COLO668 (cell line): ENCODE measurements at regions not wholly inside any gene's neighbourhood (a gene's known extent, or its start where the extent isn't known, plus 50 kb on each side); places are given as distances from the start of the nearest gene placed in this dataset.

ENCODE experiments used
- DNase-seq: peaks from one replicate; lab custom pipeline; 2025; ENCODE audit not compliant: unreplicated experiment; lab: John Stamatoyannopoulos, UW

DNA sequence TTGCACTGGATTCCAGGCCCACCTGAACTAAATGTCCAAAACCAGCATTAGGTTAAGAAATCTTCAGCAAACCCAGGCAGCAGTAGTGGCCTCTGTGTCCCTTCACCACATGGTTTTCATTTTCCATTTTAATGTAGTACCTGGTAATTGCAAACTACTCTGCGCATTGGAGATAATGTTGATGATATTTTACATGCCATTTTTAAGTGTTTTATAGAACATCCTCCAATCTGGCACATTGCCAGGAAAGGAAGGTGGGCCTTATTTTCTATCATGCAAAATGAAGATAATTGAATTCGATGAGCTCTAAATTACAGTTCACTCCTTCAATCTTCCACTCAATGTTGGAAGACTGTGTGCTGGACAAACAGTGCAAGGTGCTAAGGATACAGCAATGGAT, 89.5 kb downstream of the ZC3H11B start:
- no peak for DNase-seq

GRCh38 chr1:219521325-219521724, 91.6 kb downstream of the ZC3H11B start:
- no peak for DNase-seq

GRCh38 chr1:219520241-219520640, 92.7 kb downstream of the ZC3H11B start:
- DNase-seq: no peak

DNA sequence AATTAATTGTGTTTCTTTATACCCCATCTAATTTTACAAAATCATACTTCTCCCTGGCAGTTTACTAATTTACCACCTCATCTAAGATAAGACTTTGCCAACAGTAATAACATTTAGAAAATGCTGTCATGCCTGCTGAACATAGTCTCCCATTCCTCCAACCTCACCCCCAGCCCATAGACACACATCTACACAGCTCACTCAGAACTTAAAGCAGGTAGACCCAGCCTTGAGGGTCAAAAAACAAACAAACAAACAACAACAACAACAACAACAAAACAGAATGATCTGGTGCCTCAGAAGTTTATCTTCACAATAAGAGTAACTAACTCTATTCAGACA, 94.0 kb downstream of the ZC3H11B start:
- no peak for DNase-seq

- DNase-seq: no peak
Measured at GRCh38 chr1:219518168-219518906, 94.6 kb downstream of the ZC3H11B start.

- no peak for DNase-seq
Measured at GRCh38 chr1:219517031-219517430, 95.9 kb downstream of the ZC3H11B start.

DNA sequence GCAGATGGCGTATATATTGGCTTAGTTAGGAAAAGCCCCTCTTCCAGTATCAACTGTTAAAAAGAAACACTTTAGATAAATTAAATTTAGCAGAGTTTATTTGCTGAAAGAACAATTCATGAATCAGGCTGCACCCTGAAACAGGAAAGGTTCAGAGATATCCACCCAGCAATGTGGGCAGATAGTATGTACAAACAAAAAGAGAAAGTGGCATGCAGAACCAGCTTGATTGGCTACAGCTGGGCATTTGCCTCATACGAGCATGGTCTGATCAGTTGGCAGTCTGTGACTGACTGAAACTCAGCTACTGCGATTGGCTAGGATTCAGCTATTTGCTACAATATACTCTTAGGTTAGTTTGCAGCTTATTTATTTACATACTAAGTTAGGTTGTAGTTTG, 98.2 kb downstream of the ZC3H11B start:
- DNase-seq: no peak

DNA sequence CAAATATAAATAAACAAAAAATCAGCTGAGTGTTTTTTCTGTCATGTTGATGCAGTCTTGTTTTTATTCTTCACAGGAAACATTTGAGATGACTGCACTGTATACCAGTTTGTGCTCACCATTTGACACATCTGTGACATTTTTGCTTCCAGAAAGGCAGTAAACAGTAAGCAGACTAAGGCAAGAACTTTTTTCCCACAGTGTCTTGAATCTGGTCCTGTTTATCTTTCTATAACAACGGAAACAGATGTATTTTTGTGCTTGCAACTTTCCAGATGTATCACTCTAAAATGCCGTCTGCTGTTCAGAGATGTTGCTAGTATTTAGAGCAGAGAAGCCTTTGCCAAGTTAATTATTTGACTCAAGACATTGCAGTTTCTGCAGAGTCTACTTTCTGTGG, 105.5 kb downstream of the ZC3H11B start:
- no peak for DNase-seq

DNA sequence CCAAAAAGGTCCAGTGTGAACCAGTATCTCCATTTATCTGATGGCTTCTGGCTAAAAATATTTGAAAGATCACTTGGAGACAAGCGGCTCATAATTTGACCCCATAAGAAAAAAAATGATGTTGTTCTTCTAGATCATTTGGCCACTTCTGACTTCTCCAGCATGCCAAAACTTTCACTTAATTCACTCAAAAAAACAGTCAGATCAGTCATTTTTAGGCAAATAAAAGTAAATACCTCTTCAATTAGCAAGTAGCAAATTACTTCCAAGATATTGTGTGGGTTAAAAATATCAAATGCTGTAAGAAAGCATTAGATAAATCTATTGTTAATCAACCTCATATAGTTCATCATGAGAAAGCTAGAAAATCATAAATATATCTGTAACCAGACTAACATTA, 106.0 kb downstream of the ZC3H11B start:
- no peak for DNase-seq

GRCh38 chr1:219506473-219506899, 106.4 kb downstream of the ZC3H11B start:
- DNase-seq: no peak

GRCh38 chr1:219505886-219506285, 107.0 kb downstream of the ZC3H11B start:
- DNase-seq: no peak

- DNase-seq: no peak
Measured at GRCh38 chr1:219503604-219504003, 109.3 kb downstream of the ZC3H11B start.

DNA sequence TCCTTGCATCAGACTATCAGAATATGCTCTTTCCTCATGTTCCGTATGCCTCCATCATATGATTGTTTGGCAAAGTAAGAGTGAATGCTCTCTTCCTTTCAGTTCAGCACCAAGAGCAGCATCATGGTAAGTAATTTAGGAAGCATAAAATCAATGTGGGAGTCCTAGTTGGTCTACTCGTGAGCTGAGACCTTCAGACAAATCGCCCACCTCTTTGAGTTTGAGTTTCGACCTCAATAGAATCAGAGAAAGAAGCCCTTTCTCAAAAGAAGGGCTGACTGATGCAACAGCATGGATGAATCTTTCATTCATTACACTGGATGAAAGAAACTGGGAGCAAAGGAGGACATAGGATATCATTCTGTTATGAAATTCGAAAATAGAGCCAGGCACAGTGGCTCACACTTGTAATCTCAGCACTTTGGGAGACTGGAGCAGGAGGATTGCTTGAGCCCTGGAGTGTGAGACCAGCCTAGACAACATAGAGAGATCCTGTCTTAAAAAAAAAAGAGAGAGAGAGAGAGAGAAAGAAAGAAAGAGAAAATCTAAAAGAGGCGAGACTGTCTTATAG, 112.5 kb downstream of the ZC3H11B start:
- no peak for DNase-seq

GRCh38 chr1:219498666-219499065, 114.2 kb downstream of the ZC3H11B start:
- DNase-seq: no peak

- no peak for DNase-seq
Measured at GRCh38 chr1:219495737-219496408, 117.0 kb downstream of the ZC3H11B start.

DNA sequence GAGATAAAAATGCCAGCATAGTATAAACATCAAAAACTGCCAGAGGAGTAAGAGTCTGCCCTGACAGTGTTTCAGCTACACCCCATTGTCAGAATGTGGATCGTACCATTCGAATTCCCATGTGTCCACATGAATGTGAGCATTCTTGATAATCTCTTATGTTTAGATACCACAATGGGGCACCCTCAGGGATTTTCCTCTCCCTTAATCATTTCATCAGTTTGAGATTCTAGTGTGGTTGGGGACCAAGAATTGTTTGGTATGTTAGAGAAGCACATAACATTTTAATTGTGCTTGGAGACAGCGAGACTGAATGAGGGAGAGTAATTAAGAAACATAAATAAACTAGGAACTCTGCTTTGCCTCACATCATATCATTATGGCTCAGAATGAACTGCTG, 120.2 kb downstream of the ZC3H11B start:
- DNase-seq: no peak

- DNase-seq: no peak
Measured at GRCh38 chr1:219490566-219490965, 122.3 kb downstream of the ZC3H11B start.

DNA sequence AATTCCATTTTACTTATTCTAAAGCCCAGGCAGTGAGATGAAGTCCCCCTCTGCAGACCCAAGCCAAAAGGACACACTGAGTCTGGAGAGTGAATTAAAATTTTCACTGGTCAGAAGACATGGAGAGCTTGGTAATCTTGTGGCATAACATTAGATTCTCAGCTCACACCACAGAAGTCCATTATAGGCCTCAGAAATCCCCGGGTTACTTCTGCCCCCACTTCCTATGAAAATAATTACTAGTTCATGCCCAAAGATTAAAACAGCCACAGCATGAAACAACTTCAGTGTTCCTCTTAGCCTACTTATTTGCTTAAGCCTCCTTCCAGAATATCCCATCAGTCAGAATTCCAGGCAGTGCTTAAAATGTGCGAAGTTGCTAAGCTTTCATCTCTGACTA, 123.3 kb downstream of the ZC3H11B start:
- DNase-seq: no peak

DNA sequence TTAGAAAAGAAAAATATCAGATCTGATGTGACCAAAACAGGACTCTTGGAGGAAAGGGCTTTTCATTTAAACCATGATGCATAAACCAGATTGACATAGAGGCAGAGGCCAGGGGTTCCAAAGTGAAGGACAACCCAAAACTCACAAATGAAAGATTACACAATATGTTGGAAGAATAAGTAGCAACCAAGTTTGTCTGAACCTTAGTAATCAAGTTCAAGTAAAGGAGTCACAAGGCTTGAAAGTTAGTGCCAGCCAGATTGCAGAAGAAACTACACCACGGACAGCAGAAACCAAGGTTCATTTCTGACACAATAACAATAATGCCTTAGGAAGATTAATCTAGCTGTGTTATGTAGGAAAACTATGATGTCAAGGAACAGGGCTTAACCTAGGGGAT, 124.6 kb downstream of the ZC3H11B start:
- no peak for DNase-seq

- DNase-seq: no peak
Measured at GRCh38 chr1:219483530-219483929, 129.4 kb downstream of the ZC3H11B start.

- no peak for DNase-seq
Measured at GRCh38 chr1:219480011-219480410, 132.9 kb downstream of the ZC3H11B start.

- DNase-seq: no peak
Measured at GRCh38 chr1:219478811-219479210, 134.1 kb downstream of the ZC3H11B start.

DNA sequence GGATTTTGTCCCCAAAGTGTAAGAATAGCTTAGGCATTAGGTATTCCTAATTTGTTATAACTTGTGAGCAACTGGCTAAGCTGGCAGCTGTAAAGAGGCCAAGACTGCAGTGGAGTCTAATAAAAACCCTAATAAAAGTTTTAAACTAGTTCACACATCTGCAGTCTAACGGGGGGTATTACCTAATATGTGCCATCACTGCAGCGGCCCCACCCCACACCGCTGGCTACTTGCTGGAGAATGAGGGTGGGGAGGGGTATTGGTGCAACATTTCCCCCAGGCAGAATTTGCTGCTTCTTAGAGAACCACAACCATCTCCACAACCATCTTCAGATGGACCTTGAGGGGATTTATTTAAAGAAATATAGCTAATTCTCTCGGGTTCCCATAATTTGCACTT, 135.0 kb downstream of the ZC3H11B start:
- DNase-seq: no peak
